Ovary (tissue), 3 donors: ENCODE measurements at regions not wholly inside any gene's neighbourhood (a gene's known extent, or its start where the extent isn't known, plus 50 kb on each side); places are given as distances from the start of the nearest gene placed in this dataset.

Experiments
- CTCF ChIP-seq, 3 donors: fragments of 450-650 bp in 2 of 3; fragments of 200-600 bp in 1 of 3; IDR thresholded peaks; one replicate each; pipeline versions ENCODE4 v1.5.1 to v1.8.0; 2016 to 2022; ENCODE audit warnings: antibody characterized with exemption in 3 of 3, mild to moderate bottlenecking in 1 of 3
- POLR2A ChIP-seq: fragments of 450-650 bp; IDR thresholded peaks from one replicate; pipeline ENCODE4 v1.6.1; 2017; ENCODE audit warnings: antibody characterized with exemption, mild to moderate bottlenecking, moderate library complexity
- donor health status: DM: no; HTN: no; CAD: no.

GRCh38 chr2:226234187-226234586 lies 565.4 kb downstream of the IRS1 start:
- no peak for TF ChIP-seq CTCF (IDR thresholded peaks at IDR 0.05)
- TF ChIP-seq POLR2A, result no peak
